ENCODE measurements at regions not wholly inside any gene's neighbourhood (a gene's known extent, or its start where the extent isn't known, plus 50 kb on each side); places are given as distances from the start of the nearest gene placed in this dataset.

DNA sequence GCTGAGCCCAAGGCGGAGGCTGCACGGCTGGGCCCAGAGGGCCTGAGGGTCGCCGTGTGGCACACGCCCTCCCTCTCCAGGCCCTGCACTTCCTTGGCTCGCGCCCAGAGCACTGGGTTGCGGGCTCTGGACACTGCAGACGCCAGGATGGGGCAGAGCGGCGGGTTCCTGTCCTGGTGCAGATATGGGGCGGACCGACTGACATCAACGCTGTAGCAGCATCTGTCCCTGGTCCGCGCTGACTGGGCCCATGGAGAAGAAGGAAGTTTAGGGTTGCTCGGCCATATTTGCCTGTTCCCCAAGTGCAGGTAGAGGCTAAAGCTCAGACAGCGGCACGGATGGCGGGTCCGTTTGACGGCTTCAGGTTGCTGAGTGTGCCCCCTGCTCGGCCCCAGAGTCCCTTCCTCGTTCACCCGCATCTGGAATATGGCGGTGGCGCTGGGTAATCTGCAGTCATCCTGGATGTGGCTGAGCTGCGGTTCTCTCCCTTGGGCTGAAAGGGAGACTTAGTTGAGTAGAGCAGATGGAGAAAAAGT is 116.1 kb downstream of the OR13A1 start:
- intact Hi-C loops (cut with DNase I; ENCODE audit: low total_unique reads) = no loop called here
- no peaks in the 10 kb centered on the region for H3K36me3 ChIP-seq (ENCODE audit: low read depth, missing control alignments)
- no peaks in the 10 kb centered on the region for H3K27me3 ChIP-seq
- H3K27ac ChIP-seq = no peak overlapping the region
- DNase-seq = no peak
- WGBS, 2 donors = 46 to 70% methylated on average over 17 to 28 of the region's 28 CpGs
- H3K9me3 ChIP-seq = no peaks in the 10 kb centered on the region
- TF ChIP-seq POLR2A (IDR thresholded peaks at IDR 0.05) = no peak
- TF ChIP-seq, protein P1, sequence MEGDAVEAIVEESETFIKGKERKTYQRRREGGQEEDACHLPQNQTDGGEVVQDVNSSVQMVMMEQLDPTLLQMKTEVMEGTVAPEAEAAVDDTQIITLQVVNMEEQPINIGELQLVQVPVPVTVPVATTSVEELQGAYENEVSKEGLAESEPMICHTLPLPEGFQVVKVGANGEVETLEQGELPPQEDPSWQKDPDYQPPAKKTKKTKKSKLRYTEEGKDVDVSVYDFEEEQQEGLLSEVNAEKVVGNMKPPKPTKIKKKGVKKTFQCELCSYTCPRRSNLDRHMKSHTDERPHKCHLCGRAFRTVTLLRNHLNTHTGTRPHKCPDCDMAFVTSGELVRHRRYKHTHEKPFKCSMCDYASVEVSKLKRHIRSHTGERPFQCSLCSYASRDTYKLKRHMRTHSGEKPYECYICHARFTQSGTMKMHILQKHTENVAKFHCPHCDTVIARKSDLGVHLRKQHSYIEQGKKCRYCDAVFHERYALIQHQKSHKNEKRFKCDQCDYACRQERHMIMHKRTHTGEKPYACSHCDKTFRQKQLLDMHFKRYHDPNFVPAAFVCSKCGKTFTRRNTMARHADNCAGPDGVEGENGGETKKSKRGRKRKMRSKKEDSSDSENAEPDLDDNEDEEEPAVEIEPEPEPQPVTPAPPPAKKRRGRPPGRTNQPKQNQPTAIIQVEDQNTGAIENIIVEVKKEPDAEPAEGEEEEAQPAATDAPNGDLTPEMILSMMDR (IDR thresholded peaks at IDR 0.05) = no peak
- H3K4me3 ChIP-seq = peak overlapping the region in 1 of 2 donors; percentile 20
- H3K4me1 ChIP-seq = no peaks in the 10 kb centered on the region

DNA sequence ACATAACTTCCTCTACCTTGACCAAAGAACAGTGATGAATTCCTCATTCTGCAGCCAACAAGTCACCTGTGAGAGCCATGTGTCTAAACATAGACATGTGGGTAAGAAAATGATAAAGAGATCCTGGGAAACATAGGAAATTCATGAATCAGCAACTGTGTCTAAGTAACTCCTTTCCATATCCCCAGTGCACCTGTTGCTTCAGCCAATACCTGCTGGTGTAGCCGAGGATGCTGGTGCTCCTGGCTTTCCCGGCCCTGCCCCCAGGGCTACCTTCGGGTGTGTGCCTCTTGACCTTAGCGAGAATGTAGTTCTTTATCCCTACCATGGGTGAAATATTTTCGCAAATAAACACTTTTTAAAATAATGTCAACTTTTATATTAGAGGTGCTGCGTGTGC is 114.1 kb downstream of the OR13A1 start:
- H3K4me1 ChIP-seq = no peaks in the 10 kb centered on the region
- no peaks in the 10 kb centered on the region for H3K36me3 ChIP-seq (ENCODE audit: low read depth, missing control alignments)
- H3K27ac ChIP-seq = no peak overlapping the region
- 81 to 89% methylated on average over 6 of the region's 6 CpGs for WGBS, 2 donors
- intact Hi-C loops (cut with DNase I; ENCODE audit: low total_unique reads) = no loop called here
- TF ChIP-seq, protein P1 (IDR thresholded peaks at IDR 0.05) = no peak
- TF ChIP-seq POLR2A (IDR thresholded peaks at IDR 0.05) = no peak
- H3K9me3 ChIP-seq = no peaks in the 10 kb centered on the region
- no peaks in the 10 kb centered on the region for H3K27me3 ChIP-seq
- no peak overlapping the region for H3K4me3 ChIP-seq
- no peak for DNase-seq

DNA sequence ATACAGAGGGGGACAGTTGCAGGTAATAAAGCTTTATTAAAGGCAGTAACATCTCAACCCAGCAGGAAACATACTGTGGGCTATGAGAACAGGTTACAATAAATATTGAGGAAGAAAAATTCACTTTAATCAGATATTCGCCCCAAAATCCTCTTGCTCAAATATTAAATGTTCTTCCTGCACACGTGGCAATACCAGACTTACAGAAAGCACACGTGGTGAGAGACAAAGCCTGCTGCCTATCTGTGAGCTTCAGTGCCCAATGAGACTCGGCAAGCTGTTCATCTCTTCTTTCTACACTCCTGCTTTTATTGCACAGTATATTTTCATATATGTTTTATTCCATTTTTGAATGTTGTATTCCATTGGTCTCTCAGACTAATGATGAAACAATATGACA is 113.2 kb downstream of the OR13A1 start:
- TF ChIP-seq, protein P1 (IDR thresholded peaks at IDR 0.05) = no peak
- TF ChIP-seq POLR2A (IDR thresholded peaks at IDR 0.05) = no peak
- Histone ChIP-seq H3K9me3 (no peaks in the 10 kb centered on the region), H3K4me3 (no peak overlapping the region), H3K27ac (no peak overlapping the region), H3K27me3 (no peaks in the 10 kb centered on the region), H3K36me3 (ENCODE audit: low read depth, missing control alignments) (no peaks in the 10 kb centered on the region), H3K4me1 (no peaks in the 10 kb centered on the region)
- no peak for DNase-seq
- intact Hi-C loops (cut with DNase I; ENCODE audit: low total_unique reads) = no loop called here
- 71 to 75% methylated on average over 4 of the region's 4 CpGs for WGBS, 2 donors

DNA sequence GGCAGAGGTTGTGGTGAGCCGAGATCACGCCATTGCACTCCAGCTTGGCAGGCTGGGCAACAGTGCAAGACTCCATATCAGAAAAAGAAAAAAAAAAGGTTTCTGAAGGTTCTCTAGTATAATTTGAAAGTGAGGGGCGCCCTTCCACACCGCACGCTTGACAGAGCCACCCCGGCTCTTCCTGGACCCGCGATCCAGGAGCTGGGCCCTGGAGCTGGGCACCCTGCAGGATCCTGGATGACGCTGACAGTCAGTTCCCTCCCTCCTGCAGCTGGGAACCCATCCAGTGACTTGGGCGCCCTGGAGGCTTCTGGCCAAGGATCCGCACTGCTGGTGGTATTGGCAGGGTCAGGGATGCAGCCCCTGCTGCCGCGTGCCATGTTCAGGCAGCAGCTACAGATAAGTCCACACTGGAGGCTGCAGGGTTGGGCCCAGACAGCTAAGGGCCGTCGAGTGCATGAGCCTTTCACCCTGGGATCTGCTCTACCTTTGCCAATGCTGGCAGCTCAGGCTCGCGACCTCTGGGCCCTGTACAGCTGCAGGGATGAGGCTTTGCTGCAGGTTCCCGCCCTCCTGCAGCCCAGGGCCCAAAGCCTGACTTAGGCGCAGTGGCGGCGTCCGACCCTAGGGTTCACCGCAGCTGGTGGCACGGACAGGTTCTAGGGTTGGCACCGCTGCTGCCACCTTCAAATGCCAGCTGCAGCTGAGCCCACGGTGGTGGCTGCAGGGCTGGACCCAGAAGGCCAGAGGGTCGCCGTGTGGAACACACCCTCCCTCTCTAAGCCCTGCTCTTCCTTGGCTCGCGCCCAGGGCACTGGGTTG is 110.2 kb downstream of the OR13A1 start:
- 91 to 92% methylated on average over 9 to 30 of the region's 30 CpGs for WGBS, 2 donors
- DNase-seq = no peak
- H3K9me3 ChIP-seq = no peaks in the 10 kb centered on the region
- TF ChIP-seq, protein P1 (IDR thresholded peaks at IDR 0.05) = no peak
- no peak for TF ChIP-seq POLR2A (IDR thresholded peaks at IDR 0.05)
- H3K27me3 ChIP-seq = no peaks in the 10 kb centered on the region
- intact Hi-C loops (cut with DNase I; ENCODE audit: low total_unique reads) = no loop called here
- no peak overlapping the region for H3K27ac ChIP-seq
- no peaks in the 10 kb centered on the region for H3K4me1 ChIP-seq
- no peak overlapping the region for H3K4me3 ChIP-seq
- no peaks in the 10 kb centered on the region for H3K36me3 ChIP-seq (ENCODE audit: low read depth, missing control alignments)

DNA sequence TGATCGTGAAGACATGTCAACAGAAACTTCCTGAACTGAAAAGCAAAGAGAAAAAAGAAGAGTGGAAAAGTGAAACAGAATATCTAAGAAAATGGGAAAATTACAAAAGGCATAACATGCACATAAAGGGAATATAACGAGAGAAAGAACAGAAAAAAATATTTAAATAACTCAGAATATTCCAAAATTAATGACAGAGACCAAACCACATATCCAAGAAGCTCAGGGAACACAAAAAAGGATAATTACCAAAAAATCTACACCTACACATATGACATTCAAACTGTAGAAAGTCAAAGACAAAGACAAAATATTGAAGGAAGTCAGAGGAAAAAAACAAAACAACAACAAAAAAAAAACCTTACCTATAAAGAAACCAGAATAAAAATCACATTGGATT is 105.5 kb downstream of the OR13A1 start:
- 90 to 99% methylated on average over 2 of the region's 2 CpGs for WGBS, 2 donors
- Histone ChIP-seq H3K36me3 (ENCODE audit: low read depth, missing control alignments) (no peaks in the 10 kb centered on the region), H3K27ac (no peak overlapping the region), H3K4me1 (no peaks in the 10 kb centered on the region), H3K4me3 (no peak overlapping the region), H3K27me3 (no peaks in the 10 kb centered on the region), H3K9me3 (no peaks in the 10 kb centered on the region)
- TF ChIP-seq POLR2A (IDR thresholded peaks at IDR 0.05) = no peak
- TF ChIP-seq, protein P1 (IDR thresholded peaks at IDR 0.05) = no peak
- DNase-seq = no peak
- intact Hi-C loops (cut with DNase I; ENCODE audit: low total_unique reads) = no loop called here

All from testis (tissue), 2 donors.